ENCODE measurements at regions not wholly inside any gene's neighbourhood (a gene's known extent, or its start where the extent isn't known, plus 50 kb on each side); places are given as distances from the start of the nearest gene placed in this dataset.

- no peak overlapping the region for H3K4me3 ChIP-seq
- H3K4me1 ChIP-seq (ENCODE audit: insufficient read depth): no peaks in the 10 kb centered on the region
- H3K36me3 ChIP-seq (replicated peaks; ENCODE audit: insufficient read depth, low read depth): no peaks in the 10 kb centered on the region
- no peaks in the 10 kb centered on the region for H3K27me3 ChIP-seq
- H3K27ac ChIP-seq: no peak overlapping the region
- no peaks in the 10 kb centered on the region for H3K9me2 ChIP-seq (replicated peaks; ENCODE audit: insufficient read depth)
- no peaks in the 10 kb centered on the region for H3K9me3 ChIP-seq (ENCODE audit: low read depth)
- H3K79me2 ChIP-seq: no peaks in the 10 kb centered on the region
- TF ChIP-seq EZH2 (IDR thresholded peaks at IDR 0.05; ENCODE audit: borderline replicate concordance): no peak
- TF ChIP-seq CTCF (IDR thresholded peaks at IDR 0.05; ENCODE audit: poor library complexity): no peak
- TF ChIP-seq EZH2phosphoT487 (IDR thresholded peaks at IDR 0.05; ENCODE audit: low read depth, severe bottlenecking, unreplicated experiment): no peak
- DNase-seq (ENCODE audit: low spot score): no peak
- 67% methylated on average over 3 of the region's 3 CpGs for WGBS (ENCODE audit: low lambda C conversion rate, missing lambda C conversion rate)
- no peak overlapping the region for H2AFZ ChIP-seq
- no peaks in the 10 kb centered on the region for H4K20me1 ChIP-seq (ENCODE audit: insufficient read depth, poor library complexity, severe bottlenecking)
- no peak overlapping the region for H3K4me2 ChIP-seq
Measured at GRCh38 chr2:235216901-235217300, 265.1 kb downstream of the SH3BP4 start.

GRCh38 chr2:235217846-235218245, 266.0 kb downstream of the SH3BP4 start:
- TF ChIP-seq CTCF (IDR thresholded peaks at IDR 0.05; ENCODE audit: poor library complexity): no peak
- no peak for TF ChIP-seq EZH2 (IDR thresholded peaks at IDR 0.05; ENCODE audit: borderline replicate concordance)
- no peak for TF ChIP-seq EZH2phosphoT487 (IDR thresholded peaks at IDR 0.05; ENCODE audit: low read depth, severe bottlenecking, unreplicated experiment)
- Histone ChIP-seq H2AFZ (no peak overlapping the region), H3K79me2 (no peaks in the 10 kb centered on the region), H3K27me3 (no peaks in the 10 kb centered on the region), H3K9me3 (ENCODE audit: low read depth) (no peaks in the 10 kb centered on the region), H3K4me2 (no peak overlapping the region), H3K4me1 (ENCODE audit: insufficient read depth) (no peaks in the 10 kb centered on the region), H3K4me3 (no peak overlapping the region), H4K20me1 (ENCODE audit: insufficient read depth, poor library complexity, severe bottlenecking) (no peaks in the 10 kb centered on the region), H3K27ac (no peak overlapping the region), H3K9me2 (replicated peaks; ENCODE audit: insufficient read depth) (no peaks in the 10 kb centered on the region), H3K36me3 (replicated peaks; ENCODE audit: insufficient read depth, low read depth) (no peaks in the 10 kb centered on the region)
- DNase-seq (ENCODE audit: low spot score): no peak
- 99% methylated on average over 5 of the region's 5 CpGs for WGBS (ENCODE audit: low lambda C conversion rate, missing lambda C conversion rate)

GRCh38 chr2:235218486-235218907, 266.7 kb downstream of the SH3BP4 start:
- 94% methylated on average over 10 of the region's 10 CpGs for WGBS (ENCODE audit: low lambda C conversion rate, missing lambda C conversion rate)
- Histone ChIP-seq H3K27ac (no peak overlapping the region), H3K9me2 (replicated peaks; ENCODE audit: insufficient read depth) (no peaks in the 10 kb centered on the region)

More at GRCh38 chr2:235218486-235218907, 266.7 kb downstream of the SH3BP4 start:
- Histone ChIP-seq H2AFZ (no peak overlapping the region), H3K4me2 (no peak overlapping the region), H3K36me3 (replicated peaks; ENCODE audit: insufficient read depth, low read depth) (no peaks in the 10 kb centered on the region), H3K4me1 (ENCODE audit: insufficient read depth) (no peaks in the 10 kb centered on the region), H3K4me3 (no peak overlapping the region), H3K9me3 (ENCODE audit: low read depth) (no peaks in the 10 kb centered on the region), H3K27me3 (no peaks in the 10 kb centered on the region), H3K79me2 (no peaks in the 10 kb centered on the region), H4K20me1 (ENCODE audit: insufficient read depth, poor library complexity, severe bottlenecking) (no peaks in the 10 kb centered on the region)
- DNase-seq (ENCODE audit: low spot score): no peak
- TF ChIP-seq EZH2 (IDR thresholded peaks at IDR 0.05; ENCODE audit: borderline replicate concordance) (no peak), CTCF (IDR thresholded peaks at IDR 0.05; ENCODE audit: poor library complexity) (no peak), EZH2phosphoT487 (IDR thresholded peaks at IDR 0.05; ENCODE audit: low read depth, severe bottlenecking, unreplicated experiment) (no peak)

Data from hepatocyte (in vitro differentiated cells).